ENCODE measurements at regions not wholly inside any gene's neighbourhood (a gene's known extent, or its start where the extent isn't known, plus 50 kb on each side); places are given as distances from the start of the nearest gene placed in this dataset.

- TF ChIP-seq CTCF (IDR thresholded peaks at IDR 0.05; ENCODE audit: poor library complexity) (no peak), EZH2 (IDR thresholded peaks at IDR 0.05; ENCODE audit: borderline replicate concordance) (no peak), EZH2phosphoT487 (IDR thresholded peaks at IDR 0.05; ENCODE audit: low read depth, severe bottlenecking, unreplicated experiment) (no peak)
Observed at GRCh38 chr5:157924931-157925729, 66.2 kb upstream of the CLINT1 start.
